ENCODE measurements at regions not wholly inside any gene's neighbourhood (a gene's known extent, or its start where the extent isn't known, plus 50 kb on each side); places are given as distances from the start of the nearest gene placed in this dataset.
A peak's percentile ranks its signal among the peaks of the same experiment; 100 is the strongest.

DNA sequence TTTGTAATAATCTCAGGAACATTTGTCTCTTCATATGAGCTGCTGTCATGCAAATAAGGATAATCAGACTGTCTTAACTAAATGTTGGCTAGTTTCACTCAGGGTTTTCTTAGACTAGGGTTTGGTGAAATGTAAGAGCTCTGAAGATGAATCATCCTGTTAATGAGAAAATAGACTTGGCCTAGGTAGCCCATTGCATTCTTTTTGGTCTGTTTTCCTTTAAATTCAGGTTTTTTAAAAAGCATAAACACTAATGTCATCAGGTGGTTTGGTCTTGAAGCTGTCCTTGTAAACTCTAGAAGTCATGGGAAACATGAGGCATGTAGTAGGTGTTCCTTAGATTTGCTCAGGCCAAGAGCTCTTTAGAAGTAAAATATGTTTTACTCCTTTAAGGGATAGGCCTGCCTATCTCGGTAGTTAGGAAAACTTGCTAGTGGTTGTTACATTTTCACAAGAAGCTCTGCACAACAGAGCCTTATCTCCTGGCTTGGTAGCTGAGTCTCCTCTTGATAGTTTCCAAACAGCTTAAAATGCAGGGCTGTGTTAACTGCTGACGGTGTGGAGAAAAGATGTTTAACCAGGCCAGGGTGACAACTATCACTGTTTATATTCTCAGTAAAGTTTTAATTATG is 62.0 kb upstream of the C1QTNF9B start:
- no peaks in the 10 kb centered on the region for H3K9me3 ChIP-seq
- TF ChIP-seq POLR2A (IDR thresholded peaks at IDR 0.05), result no peak
- TF ChIP-seq, protein P1, sequence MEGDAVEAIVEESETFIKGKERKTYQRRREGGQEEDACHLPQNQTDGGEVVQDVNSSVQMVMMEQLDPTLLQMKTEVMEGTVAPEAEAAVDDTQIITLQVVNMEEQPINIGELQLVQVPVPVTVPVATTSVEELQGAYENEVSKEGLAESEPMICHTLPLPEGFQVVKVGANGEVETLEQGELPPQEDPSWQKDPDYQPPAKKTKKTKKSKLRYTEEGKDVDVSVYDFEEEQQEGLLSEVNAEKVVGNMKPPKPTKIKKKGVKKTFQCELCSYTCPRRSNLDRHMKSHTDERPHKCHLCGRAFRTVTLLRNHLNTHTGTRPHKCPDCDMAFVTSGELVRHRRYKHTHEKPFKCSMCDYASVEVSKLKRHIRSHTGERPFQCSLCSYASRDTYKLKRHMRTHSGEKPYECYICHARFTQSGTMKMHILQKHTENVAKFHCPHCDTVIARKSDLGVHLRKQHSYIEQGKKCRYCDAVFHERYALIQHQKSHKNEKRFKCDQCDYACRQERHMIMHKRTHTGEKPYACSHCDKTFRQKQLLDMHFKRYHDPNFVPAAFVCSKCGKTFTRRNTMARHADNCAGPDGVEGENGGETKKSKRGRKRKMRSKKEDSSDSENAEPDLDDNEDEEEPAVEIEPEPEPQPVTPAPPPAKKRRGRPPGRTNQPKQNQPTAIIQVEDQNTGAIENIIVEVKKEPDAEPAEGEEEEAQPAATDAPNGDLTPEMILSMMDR (IDR thresholded peaks at IDR 0.05), result no peak
- TF ChIP-seq EP300 (IDR thresholded peaks at IDR 0.05), result no peak
- TF ChIP-seq POLR2AphosphoS5 (IDR thresholded peaks at IDR 0.05), result no peak
- no peaks in the 10 kb centered on the region for H3K36me3 ChIP-seq
- no peaks in the 10 kb centered on the region for H3K4me1 ChIP-seq
- 49 to 72% (median 57%) methylated on average over 2 of the region's 2 CpGs for WGBS, 5 donors
- H3K27me3 ChIP-seq, result peaks cover 0 to 3% (median 0%) of the 10 kb centered on the region in 3 donors
- H3K4me3 ChIP-seq, result no peak overlapping the region
- no peak for DNase-seq
- no peak overlapping the region for H3K27ac ChIP-seq
- intact Hi-C loops (cut with DNase I; ENCODE audit: low total_unique reads), result no loop called here

DNA sequence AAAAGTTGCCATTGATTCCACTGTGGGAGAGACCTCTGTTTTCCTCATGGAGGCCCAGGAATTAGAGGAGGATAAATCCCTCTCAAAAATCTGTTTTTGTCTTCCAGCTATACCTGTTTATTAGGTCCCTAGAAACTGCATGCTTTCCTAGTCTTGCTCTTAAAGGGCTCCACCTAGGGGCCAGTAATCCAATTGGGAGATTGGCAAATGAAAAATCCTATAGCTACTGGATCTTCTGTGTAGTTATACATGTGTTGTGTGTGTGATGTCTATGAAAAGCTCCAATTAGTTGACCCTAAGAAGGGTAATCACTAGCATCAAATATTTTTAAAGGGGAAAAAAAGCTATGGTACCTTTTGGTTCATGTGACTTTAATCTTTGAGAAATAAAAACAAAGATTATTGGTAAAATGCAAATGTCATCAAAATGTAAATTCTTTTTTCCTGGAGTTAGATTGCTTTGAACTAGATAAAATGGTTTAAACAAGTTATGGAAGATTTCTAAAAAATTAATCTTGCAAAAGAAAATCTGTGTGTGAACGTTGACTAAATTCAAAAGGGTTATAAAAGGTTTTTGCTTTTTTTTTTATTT is 63.4 kb upstream of the C1QTNF9B start:
- peak in 1 of 2 donors; percentile 59 for DNase-seq
- TF ChIP-seq, protein P1 (IDR thresholded peaks at IDR 0.05), result peak in 4 of 7 experiments; percentile 36 to 57 (median 50)
- TF ChIP-seq EP300 (IDR thresholded peaks at IDR 0.05), result no peak

DNA sequence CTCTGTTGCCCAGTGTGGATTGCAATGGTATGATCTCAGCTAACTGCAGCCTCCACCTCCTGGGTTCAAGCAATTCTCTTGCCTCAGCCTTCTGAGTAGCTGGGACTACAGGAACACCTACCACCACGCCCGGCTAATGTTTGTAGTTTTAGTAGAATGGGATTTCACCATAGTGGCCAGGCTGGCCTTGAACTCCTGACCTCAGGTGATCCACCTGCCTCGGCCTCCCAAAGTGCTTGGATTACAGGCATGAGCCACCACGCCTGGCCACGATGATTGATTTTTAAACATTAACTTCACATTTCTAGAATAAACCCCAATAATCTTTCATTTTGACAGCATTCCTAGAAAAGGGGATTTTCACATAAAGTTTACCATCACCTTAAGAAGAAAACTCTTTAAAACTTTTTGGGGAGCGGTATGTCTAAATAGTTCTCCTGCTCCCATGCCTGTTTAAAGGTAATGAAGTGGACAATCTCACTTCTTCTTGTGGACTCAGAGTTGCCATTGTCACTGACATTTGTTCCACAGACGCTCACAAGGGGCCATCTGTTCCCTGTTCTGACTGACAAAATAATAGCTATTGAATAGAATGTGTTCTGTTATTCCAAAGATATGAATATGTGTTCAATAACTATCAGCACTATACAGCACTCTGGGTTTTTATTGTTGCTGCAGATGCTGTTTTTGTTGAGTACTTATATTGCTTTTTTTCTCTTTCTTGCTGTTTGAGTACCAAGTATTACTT is 66.1 kb upstream of the C1QTNF9B start:
- Histone ChIP-seq H3K4me1 (peaks cover 0 to 12% (median 6%) of the 10 kb centered on the region in 4 donors), H3K27ac (peak overlapping the region in 1 of 5 donors; percentile 28), H3K4me3 (no peak overlapping the region), H3K36me3 (no peaks in the 10 kb centered on the region), H3K27me3 (no peaks in the 10 kb centered on the region), H3K9me3 (no peaks in the 10 kb centered on the region)
- intact Hi-C loops (cut with DNase I; ENCODE audit: low total_unique reads), result no loop called here
- TF ChIP-seq, protein P1 (IDR thresholded peaks at IDR 0.05), result no peak
- no peak for TF ChIP-seq EP300 (IDR thresholded peaks at IDR 0.05)
- DNase-seq, result no peak
- WGBS, 5 donors, result 73 to 83% (median 79%) methylated on average over 7 of the region's 7 CpGs

More for the DNA sequence above, 63.4 kb upstream of the C1QTNF9B start:
- Histone ChIP-seq H3K9me3 (no peaks in the 10 kb centered on the region), H3K4me1 (no peaks in the 10 kb centered on the region), H3K36me3 (no peaks in the 10 kb centered on the region), H3K4me3 (no peak overlapping the region), H3K27me3 (no peaks in the 10 kb centered on the region), H3K27ac (no peak overlapping the region)
- WGBS, 5 donors, result 64 to 85% (median 77%) methylated on average over 1 of the region's 1 CpG
- intact Hi-C loops (cut with DNase I; ENCODE audit: low total_unique reads), result no loop called here

DNA sequence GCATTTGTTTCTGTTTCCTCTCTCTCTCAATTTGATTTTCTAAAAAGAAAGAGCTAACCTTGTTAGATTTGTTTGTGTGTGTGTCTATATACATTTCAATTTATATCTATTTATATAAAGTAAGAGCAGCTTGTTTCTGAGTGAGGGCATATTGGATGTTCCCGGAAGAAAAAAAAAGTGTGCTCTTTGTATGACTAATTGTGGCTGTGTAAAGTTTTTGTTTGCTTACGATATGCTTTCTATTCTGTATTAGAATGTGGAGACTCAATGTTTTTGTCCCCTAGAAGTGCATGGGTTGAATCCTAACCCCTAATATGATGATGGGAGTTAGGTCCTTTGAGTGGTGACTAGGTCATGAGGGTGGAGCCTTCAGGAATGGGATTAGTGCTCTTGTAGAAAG is 66.6 kb upstream of the C1QTNF9B start:
- whole genome bisulfite sequencing, 5 donors, result 32 to 47% (median 35%) methylated on average over 2 of the region's 2 CpGs
- TF ChIP-seq POLR2AphosphoS5 (IDR thresholded peaks at IDR 0.05), result no peak
- no peak for TF ChIP-seq EP300 (IDR thresholded peaks at IDR 0.05)
- TF ChIP-seq, protein P1 (IDR thresholded peaks at IDR 0.05), result no peak
- no peak for TF ChIP-seq POLR2A (IDR thresholded peaks at IDR 0.05)
- intact Hi-C loops (cut with DNase I; ENCODE audit: low total_unique reads), result no loop called here
- Histone ChIP-seq H3K4me3 (no peak overlapping the region), H3K27me3 (no peaks in the 10 kb centered on the region), H3K36me3 (no peaks in the 10 kb centered on the region), H3K9me3 (no peaks in the 10 kb centered on the region), H3K27ac (peak overlapping the region in 1 of 5 donors; percentile 28), H3K4me1 (peaks cover 0 to 12% (median 6%) of the 10 kb centered on the region in 4 donors)
- DNase-seq, result no peak

Measured in stomach (tissue), 8 donors.